ENCODE measurements at regions not wholly inside any gene's neighbourhood (a gene's known extent, or its start where the extent isn't known, plus 50 kb on each side); places are given as distances from the start of the nearest gene placed in this dataset.

DNA sequence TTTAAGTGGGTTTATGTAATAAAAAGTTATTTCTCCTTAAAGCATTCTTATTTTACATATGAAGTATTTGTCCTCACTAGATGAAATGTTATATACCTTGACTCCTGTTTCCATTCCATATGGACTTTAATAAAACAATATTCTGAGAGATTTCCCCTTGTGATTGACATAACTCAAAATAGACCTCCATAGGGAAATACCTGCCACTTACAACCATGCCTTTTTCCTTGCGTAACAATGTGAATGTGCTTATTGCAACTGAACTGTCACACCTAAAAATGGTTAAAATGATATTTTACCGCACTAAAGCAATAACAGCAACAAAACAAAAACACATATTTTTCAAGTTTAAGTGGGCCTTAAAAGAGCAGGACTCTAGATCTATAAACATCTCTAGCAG is 70.3 kb upstream of the TGIF1 start:
- TF ChIP-seq, protein P1, sequence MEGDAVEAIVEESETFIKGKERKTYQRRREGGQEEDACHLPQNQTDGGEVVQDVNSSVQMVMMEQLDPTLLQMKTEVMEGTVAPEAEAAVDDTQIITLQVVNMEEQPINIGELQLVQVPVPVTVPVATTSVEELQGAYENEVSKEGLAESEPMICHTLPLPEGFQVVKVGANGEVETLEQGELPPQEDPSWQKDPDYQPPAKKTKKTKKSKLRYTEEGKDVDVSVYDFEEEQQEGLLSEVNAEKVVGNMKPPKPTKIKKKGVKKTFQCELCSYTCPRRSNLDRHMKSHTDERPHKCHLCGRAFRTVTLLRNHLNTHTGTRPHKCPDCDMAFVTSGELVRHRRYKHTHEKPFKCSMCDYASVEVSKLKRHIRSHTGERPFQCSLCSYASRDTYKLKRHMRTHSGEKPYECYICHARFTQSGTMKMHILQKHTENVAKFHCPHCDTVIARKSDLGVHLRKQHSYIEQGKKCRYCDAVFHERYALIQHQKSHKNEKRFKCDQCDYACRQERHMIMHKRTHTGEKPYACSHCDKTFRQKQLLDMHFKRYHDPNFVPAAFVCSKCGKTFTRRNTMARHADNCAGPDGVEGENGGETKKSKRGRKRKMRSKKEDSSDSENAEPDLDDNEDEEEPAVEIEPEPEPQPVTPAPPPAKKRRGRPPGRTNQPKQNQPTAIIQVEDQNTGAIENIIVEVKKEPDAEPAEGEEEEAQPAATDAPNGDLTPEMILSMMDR (conservative IDR thresholded peaks at IDR 0.05; ENCODE audit: low read length): no peak
- TF ChIP-seq EZH2phosphoT487 (IDR thresholded peaks at IDR 0.05; ENCODE audit: borderline replicate concordance, low read depth, low read length): no peak
